ENCODE measurements at regions not wholly inside any gene's neighbourhood (a gene's known extent, or its start where the extent isn't known, plus 50 kb on each side); places are given as distances from the start of the nearest gene placed in this dataset.
"Not testable (repeated sequence)": the region's sequence is repeated elsewhere in the genome, so short reads cannot be mapped to it uniquely, and the experiment has no call there.

DNA sequence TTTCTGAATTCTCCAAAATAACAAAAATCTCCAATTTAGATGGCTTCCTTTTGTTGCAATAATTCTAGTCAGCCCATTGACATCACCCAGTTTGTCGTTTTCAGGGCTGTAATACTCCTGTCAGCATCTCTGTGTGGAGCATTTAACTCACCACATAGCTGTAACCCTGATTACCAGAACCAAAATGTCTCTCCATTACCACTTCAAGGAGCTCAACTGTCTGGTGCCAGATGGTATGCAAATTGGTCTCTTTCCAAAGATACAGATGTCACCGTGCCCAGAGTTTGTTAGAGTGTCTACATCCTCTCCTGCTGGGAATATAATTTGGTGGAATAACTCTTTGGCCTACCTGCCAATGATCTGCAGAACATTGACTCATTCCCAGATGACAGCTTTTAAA is 350.3 kb upstream of the POT1 start:
- ATAC-seq (replicated peaks in 1 of 2) (no peak), DNase-seq (no peak)
- no peaks in the 10 kb centered on the region for H3K36me3 Mint-ChIP-seq (ENCODE audit: insufficient read depth in 2 of 2)
- no peak overlapping the region for H3K27ac Mint-ChIP-seq
- no peak overlapping the region for H3K4me3 Mint-ChIP-seq
- no peaks in the 10 kb centered on the region for H3K4me1 Mint-ChIP-seq (ENCODE audit: low read depth)
- no peaks in the 10 kb centered on the region for H3K27me3 Mint-ChIP-seq (ENCODE audit: low read depth)
- H3K9me3 Mint-ChIP-seq = peaks cover 1 to 4% of the 10 kb centered on the region in 2 donors

DNA sequence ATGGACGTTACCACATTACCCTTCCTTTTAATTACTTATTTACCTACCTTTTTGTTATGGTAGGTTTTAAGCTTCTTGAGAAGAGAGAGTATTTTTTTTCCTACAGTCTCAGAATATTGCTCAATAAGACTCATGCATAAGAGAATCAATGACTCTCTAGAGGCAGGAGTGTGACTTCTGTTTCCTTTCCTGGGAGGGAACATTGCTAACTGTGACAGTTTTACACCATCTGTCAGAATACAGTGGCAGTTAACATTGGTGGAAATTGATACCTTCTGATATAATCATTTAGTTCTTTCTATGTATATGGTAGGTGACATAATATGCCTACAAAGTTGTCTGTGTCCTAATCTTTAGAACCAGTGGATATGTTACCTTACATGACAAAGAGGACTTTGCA is 348.7 kb upstream of the POT1 start:
- ATAC-seq (replicated peaks in 1 of 2) (no peak), DNase-seq (no peak)
- Mint-ChIP-seq H3K36me3 (ENCODE audit: insufficient read depth in 2 of 2) (peaks cover 0 to 2% of the 10 kb centered on the region in 2 donors), H3K9me3 (peaks cover 4 to 5% of the 10 kb centered on the region in 2 donors), H3K4me3 (no peak overlapping the region), H3K27me3 (ENCODE audit: low read depth) (no peaks in the 10 kb centered on the region), H3K27ac (no peak overlapping the region), H3K4me1 (ENCODE audit: low read depth) (no peaks in the 10 kb centered on the region)

DNA sequence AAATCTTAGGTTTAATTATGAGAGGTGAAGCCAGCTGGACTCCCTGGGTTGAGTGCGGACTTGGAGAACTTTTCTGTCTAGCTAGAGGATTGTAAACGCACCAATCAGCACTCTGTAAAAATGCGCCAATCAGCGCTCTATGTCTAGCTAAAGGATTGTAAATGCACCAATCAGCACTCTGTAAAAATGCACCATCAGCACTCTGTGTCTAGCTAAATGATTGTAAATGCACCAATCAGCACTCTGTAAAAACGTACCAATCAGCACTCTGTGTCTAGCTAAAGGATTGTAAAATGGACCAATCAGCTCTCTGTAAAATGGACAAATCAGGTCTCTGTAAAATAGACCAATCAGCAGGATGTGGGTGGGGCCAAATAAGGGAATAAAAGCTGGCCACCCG is 345.1 kb upstream of the POT1 start:
- ATAC-seq (replicated peaks in 1 of 2); H3K36me3 Mint-ChIP-seq (ENCODE audit: insufficient read depth in 2 of 2): not testable (repeated sequence)

GRCh38 chr7:125264174-125264856 is 334.7 kb upstream of the POT1 start:
- H3K4me3 Mint-ChIP-seq; ATAC-seq (replicated peaks in 1 of 2); H3K27me3 Mint-ChIP-seq (ENCODE audit: low read depth); H3K36me3 Mint-ChIP-seq (ENCODE audit: insufficient read depth in 2 of 2); DNase-seq; H3K27ac Mint-ChIP-seq; H3K4me1 Mint-ChIP-seq (ENCODE audit: low read depth): not testable (repeated sequence)
- H3K9me3 Mint-ChIP-seq = peaks cover 10 to 12% of the 10 kb centered on the region in 2 donors

More for the DNA sequence above, 345.1 kb upstream of the POT1 start:
- H3K9me3 Mint-ChIP-seq; DNase-seq; H3K27ac Mint-ChIP-seq; H3K4me3 Mint-ChIP-seq; H3K4me1 Mint-ChIP-seq (ENCODE audit: low read depth); H3K27me3 Mint-ChIP-seq (ENCODE audit: low read depth): not testable (repeated sequence)

DNA sequence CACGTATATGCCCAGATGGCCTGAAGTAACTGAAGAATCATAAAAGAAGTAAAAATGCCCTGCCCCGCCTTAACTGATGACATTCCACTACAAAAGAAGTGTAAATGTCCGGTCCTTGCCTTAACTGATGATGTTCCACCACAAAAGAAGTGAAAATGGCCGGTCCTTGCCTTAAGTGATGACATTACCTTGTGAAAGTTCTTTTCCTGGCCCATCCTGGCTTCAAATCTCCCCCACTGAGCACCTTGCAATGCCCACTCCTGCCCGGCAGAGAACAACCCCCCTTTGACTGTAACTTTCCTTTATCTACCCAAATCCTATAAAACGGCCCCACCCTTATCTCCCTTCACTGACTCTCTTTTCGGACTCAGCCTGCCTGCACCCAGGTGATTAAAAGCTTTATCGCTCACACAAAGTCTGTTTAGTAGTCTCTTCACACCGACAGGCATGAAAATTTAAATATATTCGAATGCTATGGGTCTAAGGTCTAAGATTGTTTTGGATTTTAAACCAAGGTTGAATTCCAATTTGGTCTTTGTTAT is 329.3 kb upstream of the POT1 start:
- not testable (repeated sequence) for H3K27ac Mint-ChIP-seq; H3K4me3 Mint-ChIP-seq; DNase-seq; H3K36me3 Mint-ChIP-seq (ENCODE audit: insufficient read depth in 2 of 2); H3K27me3 Mint-ChIP-seq (ENCODE audit: low read depth); ATAC-seq (replicated peaks in 1 of 2); H3K4me1 Mint-ChIP-seq (ENCODE audit: low read depth)
- H3K9me3 Mint-ChIP-seq = peaks cover 9 to 12% of the 10 kb centered on the region in 2 donors

DNA sequence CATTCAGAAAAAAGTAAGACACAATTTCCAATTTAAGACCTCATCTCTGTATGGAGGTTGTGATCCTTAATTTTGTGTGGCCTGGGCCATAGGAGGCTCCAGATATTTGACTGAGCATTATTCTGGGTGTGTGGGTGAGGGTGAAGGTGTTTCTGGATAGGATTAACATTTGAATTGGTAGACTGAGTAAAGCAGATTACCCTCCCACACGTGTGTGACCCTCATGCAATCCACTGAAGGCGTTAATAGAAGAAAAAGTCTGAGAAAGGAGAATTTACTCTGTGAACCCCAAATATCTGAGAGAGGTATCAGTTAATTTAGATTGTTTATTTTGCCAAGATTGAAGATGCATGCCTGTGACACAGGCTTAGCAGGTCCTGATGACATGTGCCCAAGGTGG is 328.0 kb upstream of the POT1 start:
- DNase-seq = no peak
- Mint-ChIP-seq H3K9me3 (peaks cover 6 to 10% of the 10 kb centered on the region in 2 donors), H3K27ac (no peak overlapping the region), H3K27me3 (ENCODE audit: low read depth) (no peaks in the 10 kb centered on the region), H3K4me1 (ENCODE audit: low read depth) (no peaks in the 10 kb centered on the region), H3K4me3 (no peak overlapping the region), H3K36me3 (ENCODE audit: insufficient read depth in 2 of 2) (no peaks in the 10 kb centered on the region)
- ATAC-seq (replicated peaks in 1 of 2) = no peak

- H3K4me1 Mint-ChIP-seq (ENCODE audit: low read depth) = no peaks in the 10 kb centered on the region
- no peak overlapping the region for H3K27ac Mint-ChIP-seq
- H3K36me3 Mint-ChIP-seq (ENCODE audit: insufficient read depth in 2 of 2) = no peaks in the 10 kb centered on the region
- H3K9me3 Mint-ChIP-seq = peaks cover 5 to 16% of the 10 kb centered on the region in 2 donors
- no peak for ATAC-seq (replicated peaks in 1 of 2)
- no peak overlapping the region for H3K4me3 Mint-ChIP-seq
- H3K27me3 Mint-ChIP-seq (ENCODE audit: low read depth) = no peaks in the 10 kb centered on the region
- no peak for DNase-seq
Measured at GRCh38 chr7:125256446-125256845, 326.8 kb upstream of the POT1 start.

DNA sequence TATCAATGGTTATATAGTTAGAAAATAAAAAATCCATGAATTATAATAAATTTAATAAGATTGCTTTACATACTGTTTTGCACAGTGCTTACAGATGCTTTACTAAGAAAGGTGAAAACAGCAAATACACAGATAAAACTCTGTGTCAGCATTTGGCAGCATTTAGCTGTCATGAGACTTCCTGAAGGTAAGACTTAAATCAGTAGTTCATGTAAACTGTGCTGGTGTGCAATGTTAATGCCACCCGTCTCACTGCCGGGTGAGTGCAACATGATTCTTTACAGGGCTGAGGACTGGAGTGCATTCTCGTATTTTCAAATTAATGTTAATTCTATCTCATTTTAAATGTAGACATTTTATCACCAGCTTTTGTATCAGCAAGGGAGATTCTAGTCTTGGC is 326.2 kb upstream of the POT1 start:
- H3K27ac Mint-ChIP-seq = no peak overlapping the region
- ATAC-seq (replicated peaks in 1 of 2) (no peak), DNase-seq (no peak)
- no peaks in the 10 kb centered on the region for H3K27me3 Mint-ChIP-seq (ENCODE audit: low read depth)
- H3K4me1 Mint-ChIP-seq (ENCODE audit: low read depth) = no peaks in the 10 kb centered on the region
- H3K4me3 Mint-ChIP-seq = no peak overlapping the region
- H3K36me3 Mint-ChIP-seq (ENCODE audit: insufficient read depth in 2 of 2) = no peaks in the 10 kb centered on the region
- H3K9me3 Mint-ChIP-seq = peaks cover 2 to 11% of the 10 kb centered on the region in 2 donors

- no peaks in the 10 kb centered on the region for H3K27me3 Mint-ChIP-seq (ENCODE audit: low read depth)
- DNase-seq (no peak), ATAC-seq (replicated peaks in 1 of 2) (no peak)
- no peak overlapping the region for H3K4me3 Mint-ChIP-seq
- no peaks in the 10 kb centered on the region for H3K36me3 Mint-ChIP-seq (ENCODE audit: insufficient read depth in 2 of 2)
- H3K4me1 Mint-ChIP-seq (ENCODE audit: low read depth) = no peaks in the 10 kb centered on the region
- H3K9me3 Mint-ChIP-seq = peaks cover 2 to 11% of the 10 kb centered on the region in 2 donors
- no peak overlapping the region for H3K27ac Mint-ChIP-seq
Measured at GRCh38 chr7:125254566-125254965, 324.9 kb upstream of the POT1 start.

GRCh38 chr7:125253452-125254190 is 324.0 kb upstream of the POT1 start:
- no peaks in the 10 kb centered on the region for H3K36me3 Mint-ChIP-seq (ENCODE audit: insufficient read depth in 2 of 2)
- no peak for ATAC-seq (replicated peaks in 1 of 2)
- H3K4me3 Mint-ChIP-seq = no peak overlapping the region
- DNase-seq = no peak
- H3K27ac Mint-ChIP-seq = no peak overlapping the region
- H3K9me3 Mint-ChIP-seq = peaks cover 2 to 6% of the 10 kb centered on the region in 2 donors
- H3K4me1 Mint-ChIP-seq (ENCODE audit: low read depth) = no peaks in the 10 kb centered on the region
- no peaks in the 10 kb centered on the region for H3K27me3 Mint-ChIP-seq (ENCODE audit: low read depth)

DNA sequence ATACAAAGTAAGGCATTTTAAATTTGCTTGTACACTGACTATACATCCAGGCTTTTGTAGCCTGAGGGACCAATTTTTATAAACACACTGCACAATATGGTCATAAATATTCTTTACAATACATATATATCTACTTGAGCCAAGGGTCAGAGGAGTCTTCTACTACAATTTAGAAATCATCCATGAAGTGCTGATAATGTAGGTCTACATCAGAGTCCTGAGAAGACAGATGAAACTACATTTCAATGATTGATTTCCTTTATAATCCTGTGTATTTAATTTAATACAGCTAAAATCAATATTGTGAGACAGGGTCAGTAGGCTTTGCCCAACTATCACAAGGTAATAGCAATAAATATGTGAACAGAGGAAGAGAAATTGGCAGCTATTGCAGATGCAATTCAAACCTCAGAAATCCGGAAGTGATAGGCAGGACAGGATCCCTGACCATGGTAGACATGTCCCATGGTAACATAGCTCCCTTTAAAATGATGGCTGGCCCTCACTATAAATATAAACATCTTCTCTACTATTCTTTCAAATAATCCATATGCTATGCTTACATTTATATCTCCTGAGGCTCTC is 318.0 kb upstream of the POT1 start:
- ATAC-seq (replicated peaks in 1 of 2) (no peak), DNase-seq (no peak)
- Mint-ChIP-seq H3K4me3 (no peak overlapping the region), H3K27me3 (ENCODE audit: low read depth) (no peaks in the 10 kb centered on the region), H3K27ac (no peak overlapping the region), H3K36me3 (ENCODE audit: insufficient read depth in 2 of 2) (no peaks in the 10 kb centered on the region), H3K4me1 (ENCODE audit: low read depth) (no peaks in the 10 kb centered on the region), H3K9me3 (peaks cover 2 to 6% of the 10 kb centered on the region in 2 donors)

- Mint-ChIP-seq H3K4me3 (no peak overlapping the region), H3K4me1 (ENCODE audit: low read depth) (no peaks in the 10 kb centered on the region), H3K27ac (no peak overlapping the region), H3K9me3 (no peaks in the 10 kb centered on the region), H3K36me3 (ENCODE audit: insufficient read depth in 2 of 2) (no peaks in the 10 kb centered on the region), H3K27me3 (ENCODE audit: low read depth) (no peaks in the 10 kb centered on the region)
- DNase-seq (no peak), ATAC-seq (replicated peaks in 1 of 2) (no peak)
Measured at GRCh38 chr7:125246706-125247105, 317.1 kb upstream of the POT1 start.

DNA sequence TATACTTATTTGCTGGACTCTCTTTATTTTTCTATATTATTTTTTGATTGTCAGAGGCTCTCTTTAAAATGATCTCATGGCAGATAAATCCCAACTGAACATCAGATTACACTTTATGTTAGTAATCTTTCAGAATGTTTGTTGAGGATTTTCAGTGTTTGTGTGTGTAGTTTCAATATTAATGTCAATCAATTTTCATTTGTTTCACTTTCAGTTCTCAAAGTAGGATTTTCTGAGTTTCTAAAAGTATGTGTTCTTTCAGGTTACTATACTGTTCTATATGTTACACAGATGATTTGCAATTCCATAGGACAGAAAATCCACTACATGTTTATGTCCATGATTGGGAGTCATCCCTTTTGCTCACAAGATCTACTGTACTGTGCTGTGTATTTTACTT is 311.9 kb upstream of the POT1 start:
- H3K27me3 Mint-ChIP-seq (ENCODE audit: low read depth) = no peaks in the 10 kb centered on the region
- H3K27ac Mint-ChIP-seq = no peak overlapping the region
- no peaks in the 10 kb centered on the region for H3K36me3 Mint-ChIP-seq (ENCODE audit: insufficient read depth in 2 of 2)
- H3K4me3 Mint-ChIP-seq = no peak overlapping the region
- DNase-seq (no peak), ATAC-seq (replicated peaks in 1 of 2) (no peak)
- H3K4me1 Mint-ChIP-seq (ENCODE audit: low read depth) = no peaks in the 10 kb centered on the region
- peaks cover 0 to 2% of the 10 kb centered on the region in 2 donors for H3K9me3 Mint-ChIP-seq
